Skeletal muscle cell (primary cell): ENCODE measurements at regions not wholly inside any gene's neighbourhood (a gene's known extent, or its start where the extent isn't known, plus 50 kb on each side); places are given as distances from the start of the nearest gene placed in this dataset.
"Not testable (repeated sequence)": the region's sequence is repeated elsewhere in the genome, so short reads cannot be mapped to it uniquely, and the experiment has no call there.

Experiments used
- DNase-seq: peaks from one replicate; pipeline ENCODE4 v3.0.0-alpha.2; 2010; ENCODE audit warnings: low read depth
- H3K4me3 ChIP-seq: 2 replicates; pipeline ENCODE4 v1.5.1; 2011; ENCODE audit warnings: low read depth, mild to moderate bottlenecking, control low read depth, low read length, moderate library complexity

- H3K4me3 ChIP-seq = no peak overlapping the region
- no peak for DNase-seq
These were observed 233.1 kb upstream of the ZNF217 start for GRCh38 chr20:53826597-53827291.

- no peak for DNase-seq
- H3K4me3 ChIP-seq = no peak overlapping the region
These were observed 232.5 kb upstream of the ZNF217 start for GRCh38 chr20:53826090-53826489.

GRCh38 chr20:53825282-53825681, 231.6 kb upstream of the ZNF217 start:
- H3K4me3 ChIP-seq = no peak overlapping the region
- no peak for DNase-seq

GRCh38 chr20:53824779-53825178, 231.1 kb upstream of the ZNF217 start:
- H3K4me3 ChIP-seq = no peak overlapping the region
- DNase-seq = no peak

DNA sequence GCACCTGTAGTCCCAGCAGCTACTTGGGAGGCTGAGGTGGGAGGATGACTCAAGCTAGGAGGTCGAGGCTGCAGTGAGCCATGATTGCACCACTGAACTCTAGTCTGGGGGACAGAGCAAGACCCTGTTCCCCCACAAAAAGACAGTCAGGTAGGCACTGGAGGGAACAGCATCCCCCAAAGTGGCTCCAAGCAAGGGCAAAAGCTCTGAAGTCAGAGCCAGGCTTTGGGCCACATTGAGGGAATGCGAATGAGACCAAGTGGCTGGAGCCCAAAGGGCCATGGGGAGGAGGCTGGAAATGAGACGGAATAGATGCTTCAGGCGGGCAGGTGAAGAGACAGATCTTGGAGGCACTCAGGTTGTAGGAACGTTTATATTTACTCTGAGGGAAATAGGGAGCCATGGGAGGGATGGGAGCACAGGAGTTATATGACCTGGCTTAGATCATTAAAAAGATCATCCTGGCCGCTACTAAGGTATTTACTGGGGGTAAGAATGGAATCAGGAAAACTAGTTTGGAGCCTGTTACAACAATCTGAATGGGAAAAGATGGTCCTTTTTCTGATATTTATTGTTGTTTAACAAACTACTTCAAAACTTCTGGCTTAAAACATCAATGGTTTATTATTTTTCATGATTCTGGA, 229.6 kb upstream of the ZNF217 start:
- H3K4me3 ChIP-seq = no peak overlapping the region
- no peak for DNase-seq

- DNase-seq = no peak
- H3K4me3 ChIP-seq = no peak overlapping the region
These were observed 228.9 kb upstream of the ZNF217 start for GRCh38 chr20:53822534-53822933.

DNA sequence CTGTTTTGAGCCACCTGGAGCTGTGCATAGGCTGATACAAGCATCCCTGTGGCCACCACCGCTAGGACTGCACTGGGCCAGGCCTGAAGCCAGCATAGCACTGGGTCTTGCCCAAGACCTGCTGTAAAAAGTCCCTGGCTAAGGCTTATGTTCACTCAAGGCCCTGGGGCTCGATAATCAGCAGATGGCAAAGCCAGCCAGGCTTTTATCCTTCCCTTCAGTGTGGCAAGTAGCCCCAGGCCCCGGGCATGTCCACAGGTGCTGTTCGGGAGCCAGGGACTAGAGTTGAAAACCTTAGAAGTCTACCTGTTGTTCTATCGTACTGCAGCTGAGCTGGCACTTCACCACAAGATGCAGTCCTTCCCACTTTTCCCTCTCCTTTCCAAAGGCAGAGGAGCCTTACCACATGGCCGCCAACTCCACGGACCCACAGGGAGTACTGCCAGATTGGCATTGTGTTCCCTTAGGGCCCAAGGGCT, 226.4 kb upstream of the ZNF217 start:
- H3K4me3 ChIP-seq = no peak overlapping the region
- DNase-seq = no peak

- no peak overlapping the region for H3K4me3 ChIP-seq
- DNase-seq = no peak
These were observed 225.0 kb upstream of the ZNF217 start for GRCh38 chr20:53818457-53819177.

DNA sequence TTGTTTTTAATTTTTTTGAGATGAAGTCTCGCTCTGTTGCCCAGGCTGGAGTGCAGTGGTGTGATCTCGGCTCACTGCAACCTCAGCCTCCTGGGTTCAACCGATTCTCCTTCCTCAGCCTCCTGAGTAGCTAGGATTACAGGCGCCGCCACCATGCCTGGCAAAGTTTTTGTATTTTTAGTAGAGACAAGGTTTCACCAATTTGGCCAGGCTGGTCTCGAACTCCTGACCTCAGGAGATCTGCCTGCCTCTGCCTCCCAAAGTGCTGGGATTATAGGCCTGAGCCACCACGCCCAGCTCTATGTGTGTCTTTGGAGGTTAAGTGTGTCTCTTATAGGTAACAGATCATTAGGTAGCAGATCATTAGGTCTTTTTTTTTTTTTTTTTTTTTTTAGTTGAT, 223.9 kb upstream of the ZNF217 start:
- H3K4me3 ChIP-seq, DNase-seq: not testable (repeated sequence)

GRCh38 chr20:53816872-53817398, 223.3 kb upstream of the ZNF217 start:
- no peak overlapping the region for H3K4me3 ChIP-seq
- DNase-seq = no peak

GRCh38 chr20:53815509-53815908, 221.9 kb upstream of the ZNF217 start:
- DNase-seq = no peak
- no peak overlapping the region for H3K4me3 ChIP-seq

DNA sequence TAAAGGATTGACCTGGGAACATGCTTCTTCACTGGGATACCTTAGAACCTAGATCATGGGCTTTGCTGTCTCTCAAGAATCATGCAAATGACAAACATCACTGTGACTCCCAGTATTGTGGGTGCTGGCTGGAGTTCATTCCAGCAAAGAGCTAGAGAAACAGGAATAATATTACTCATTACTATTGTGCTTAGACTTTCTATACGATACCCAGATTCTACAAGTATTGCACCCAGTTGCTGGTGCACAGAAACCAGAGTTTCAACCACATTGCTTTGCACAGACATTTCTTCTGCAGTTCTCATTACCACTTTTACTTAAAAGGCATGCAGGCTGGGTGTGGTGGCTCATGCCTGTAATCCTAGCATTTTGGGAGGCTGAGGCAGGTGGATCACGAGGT, 220.4 kb upstream of the ZNF217 start:
- H3K4me3 ChIP-seq = no peak overlapping the region
- no peak for DNase-seq

- DNase-seq = no peak
- no peak overlapping the region for H3K4me3 ChIP-seq
These were observed 220.0 kb upstream of the ZNF217 start for GRCh38 chr20:53813636-53814035.

- H3K4me3 ChIP-seq = no peak overlapping the region
These were observed 217.9 kb upstream of the ZNF217 start for GRCh38 chr20:53811577-53811976.

DNA sequence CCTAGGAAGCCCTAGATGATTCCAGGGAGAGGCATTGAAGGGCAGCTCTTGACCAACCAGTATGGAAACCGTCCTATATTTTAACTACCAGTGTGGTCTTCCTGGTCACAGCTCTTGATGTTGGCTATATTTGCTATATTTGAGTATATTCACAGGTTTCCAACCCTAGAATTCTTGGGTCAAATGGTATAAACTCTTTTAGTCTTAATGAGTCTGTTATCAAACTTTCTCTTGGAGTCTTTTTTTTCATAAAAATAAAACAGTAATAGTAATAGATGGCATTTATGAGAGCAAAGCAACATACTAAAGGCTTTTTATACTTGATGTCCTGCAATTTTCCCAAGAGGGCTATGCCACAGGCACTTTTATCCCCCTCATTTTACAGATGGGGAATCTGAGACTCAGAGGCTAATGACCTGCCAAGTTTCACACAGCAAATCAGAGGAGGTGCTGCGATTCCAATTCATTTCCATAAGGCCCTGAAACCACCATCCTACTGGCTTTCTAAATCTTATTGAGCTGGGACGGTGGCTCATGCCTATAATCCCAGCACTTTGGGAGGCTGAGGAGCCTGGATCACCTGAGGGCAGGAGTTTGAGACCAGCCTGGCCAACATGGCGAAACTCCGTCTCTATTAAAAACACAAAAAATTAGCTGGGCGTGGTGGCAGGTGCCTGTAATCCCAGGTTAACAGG, 217.2 kb upstream of the ZNF217 start:
- H3K4me3 ChIP-seq = no peak overlapping the region
- no peak for DNase-seq

More at GRCh38 chr20:53811577-53811976, 217.9 kb upstream of the ZNF217 start:
- DNase-seq = no peak

DNA sequence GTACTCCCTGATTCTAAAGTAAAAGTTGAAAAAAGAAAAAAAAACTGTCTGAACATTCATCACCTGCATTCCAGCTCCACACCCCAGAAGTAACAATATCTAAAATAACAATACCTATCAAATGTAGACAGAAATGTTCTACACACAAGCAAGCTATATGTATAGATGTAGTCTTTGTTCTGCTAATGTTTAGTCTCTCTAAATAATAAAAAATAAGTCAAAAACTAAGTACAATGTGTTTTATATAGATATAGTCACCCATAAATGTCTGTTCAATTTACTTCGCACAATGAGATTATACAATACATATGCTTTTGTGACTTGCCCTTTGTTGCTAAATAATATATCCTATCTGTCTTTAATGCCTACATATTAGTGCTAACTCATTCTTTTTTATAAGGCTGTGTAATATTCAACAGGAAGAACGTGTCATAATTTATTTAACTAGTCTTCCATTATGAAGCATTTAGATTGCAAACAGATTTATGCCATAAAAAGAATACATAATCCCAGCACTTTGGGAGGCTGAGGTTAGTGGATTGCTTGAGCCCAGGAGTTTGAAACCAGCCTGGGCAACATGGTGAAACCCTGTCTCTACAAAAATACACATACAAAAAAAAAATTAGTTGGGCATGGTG, 216.2 kb upstream of the ZNF217 start:
- DNase-seq = no peak
- no peak overlapping the region for H3K4me3 ChIP-seq

DNA sequence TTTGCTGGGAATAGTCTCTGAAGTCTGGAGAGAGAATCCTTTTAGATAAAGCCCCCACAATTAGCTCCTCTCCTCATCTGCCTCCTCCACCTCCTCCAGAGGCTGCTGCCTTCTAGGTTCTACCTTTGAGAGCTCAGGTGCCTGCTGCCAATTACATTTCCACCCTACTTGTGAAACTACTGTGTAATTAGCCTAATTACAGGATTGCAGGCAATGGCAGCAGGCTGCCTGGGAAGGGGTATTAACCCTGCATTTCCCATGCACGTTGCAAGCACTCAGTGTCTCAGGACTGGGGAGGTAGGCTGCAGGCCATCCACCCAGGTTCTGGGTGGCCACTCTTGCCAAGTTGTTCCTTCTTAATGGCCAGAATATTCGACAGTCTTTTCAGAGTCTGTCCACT, 215.6 kb upstream of the ZNF217 start:
- H3K4me3 ChIP-seq = no peak overlapping the region
- DNase-seq = no peak

DNA sequence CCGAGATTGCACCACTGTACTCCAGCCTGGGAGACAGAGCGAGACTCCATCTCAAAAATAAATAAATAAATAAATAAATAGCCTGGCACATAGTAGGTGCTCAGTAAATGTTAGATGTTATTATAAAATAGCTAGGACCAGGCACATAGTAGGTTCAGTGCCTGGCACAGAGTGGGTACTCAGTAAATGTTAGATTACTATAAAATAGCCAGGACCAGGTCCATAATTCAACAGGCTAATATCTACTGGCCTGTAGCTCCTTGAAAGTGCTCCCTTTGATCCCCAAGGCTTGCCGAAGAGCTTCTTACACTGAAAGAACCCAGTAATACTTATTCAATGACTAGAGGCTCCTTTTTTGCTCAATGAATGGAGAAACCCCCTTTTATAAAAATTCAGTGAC, 215.1 kb upstream of the ZNF217 start:
- no peak overlapping the region for H3K4me3 ChIP-seq
- DNase-seq = no peak

GRCh38 chr20:53808302-53808701, 214.7 kb upstream of the ZNF217 start:
- DNase-seq, H3K4me3 ChIP-seq: not testable (repeated sequence)
